NCI-H1930 (cell line): ENCODE measurements at regions not wholly inside any gene's neighbourhood (a gene's known extent, or its start where the extent isn't known, plus 50 kb on each side); places are given as distances from the start of the nearest gene placed in this dataset.

Experiments used
- DNase-seq, 2 experiments: peaks; one replicate each; lab custom pipeline; 2025; lab: John Stamatoyannopoulos, UW

DNA sequence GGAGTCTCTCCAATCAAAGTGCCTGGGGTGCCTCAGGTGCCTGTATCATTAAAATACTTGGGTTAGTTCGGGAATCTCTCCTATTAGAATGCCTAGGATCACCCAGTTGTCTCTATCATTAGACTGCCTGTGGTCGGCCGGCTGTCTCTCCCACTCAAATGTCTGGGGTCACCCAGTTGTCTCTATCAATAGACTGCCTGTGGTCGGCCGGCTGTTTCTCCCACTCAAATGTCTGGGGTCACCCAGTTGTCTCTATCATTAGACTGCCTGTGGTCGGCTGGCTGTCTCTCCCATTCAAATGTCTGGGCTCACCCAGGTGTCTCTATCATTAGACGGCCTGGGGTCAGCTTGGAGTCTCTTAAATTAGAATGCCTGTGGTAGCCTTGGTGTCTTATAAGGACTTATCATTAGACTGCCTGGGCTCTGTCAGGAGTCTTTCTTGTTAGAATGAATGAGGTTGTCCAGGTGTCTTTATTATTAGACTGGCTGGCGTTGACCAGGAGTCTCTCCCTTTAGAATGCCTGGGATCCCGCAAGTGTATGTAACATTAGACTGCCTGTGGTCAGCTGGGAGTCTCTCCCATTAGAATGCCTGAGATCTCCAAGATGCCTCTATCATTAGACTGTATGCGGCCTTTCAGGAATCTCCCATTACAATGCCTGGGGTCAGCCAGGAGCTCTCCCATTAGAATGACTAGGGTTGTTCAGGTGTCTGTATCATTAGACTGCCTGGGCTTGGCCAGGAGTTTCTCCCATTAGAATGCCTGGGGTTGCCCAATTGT, 1555.5 kb downstream of the UQCRFS1 start:
- no peak for DNase-seq

- DNase-seq = no peak
Observed at GRCh38 chr19:27654266-27654990, 1558.5 kb downstream of the UQCRFS1 start.

DNA sequence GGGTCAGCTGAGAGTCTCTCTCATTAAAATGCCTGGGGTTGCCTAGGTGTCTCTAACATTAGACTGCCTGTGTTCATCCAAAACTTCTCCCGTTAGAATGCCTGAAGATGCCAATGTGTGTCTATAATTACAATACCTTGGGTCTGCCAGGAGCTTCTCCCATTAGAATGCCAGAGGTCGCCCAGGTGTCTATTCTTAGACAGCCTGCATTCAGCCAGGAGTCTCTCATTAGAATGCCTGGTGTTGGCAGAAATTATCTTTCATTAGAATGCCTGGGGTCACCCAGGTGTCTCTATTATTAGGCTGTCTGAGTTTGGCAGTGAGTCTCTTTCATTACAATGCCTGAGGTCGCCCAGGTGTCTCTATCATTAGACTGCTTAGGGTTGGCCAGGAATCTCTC, 1560.2 kb downstream of the UQCRFS1 start:
- no peak for DNase-seq

GRCh38 chr19:27652281-27652680, 1560.7 kb downstream of the UQCRFS1 start:
- no peak for DNase-seq

DNA sequence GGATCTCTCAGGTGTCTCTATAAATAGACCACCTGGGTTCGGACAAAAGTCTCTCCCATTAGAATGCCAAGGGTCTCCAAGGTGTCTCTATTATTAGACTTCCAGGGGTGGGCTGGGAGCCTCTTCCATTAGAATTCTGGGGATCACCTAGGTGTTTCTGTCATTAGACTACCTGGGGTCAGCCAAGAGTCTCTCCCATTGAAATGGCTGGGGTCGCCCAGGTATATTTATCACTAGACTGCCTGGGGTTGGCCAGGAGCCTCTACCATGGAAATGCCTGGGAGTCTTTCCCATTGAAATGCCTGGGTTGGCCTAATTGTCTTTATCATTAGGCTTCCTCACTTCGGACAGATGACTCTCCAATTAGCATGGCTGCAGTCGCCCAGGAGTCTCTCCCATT, 1565.5 kb downstream of the UQCRFS1 start:
- no peak for DNase-seq

DNA sequence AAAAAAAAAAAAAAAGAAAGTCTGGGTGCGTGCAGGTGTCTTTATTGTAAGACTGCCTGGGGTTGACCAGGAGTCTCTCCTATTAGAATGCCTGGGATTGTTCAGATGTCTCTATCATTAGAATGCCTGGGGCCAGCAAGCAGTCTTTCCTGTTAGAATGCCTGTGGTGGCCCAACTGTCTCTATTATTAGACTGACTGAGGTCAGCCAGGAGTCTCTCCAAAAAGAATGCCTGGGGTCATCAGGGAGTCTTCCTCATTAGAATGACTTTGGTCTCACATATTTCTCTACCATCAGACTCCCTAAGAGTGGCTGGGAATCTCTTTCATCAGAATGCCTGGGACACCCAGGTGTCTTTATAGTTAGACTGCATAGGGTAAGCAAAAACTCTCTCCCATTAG, 1577.5 kb downstream of the UQCRFS1 start:
- no peak for DNase-seq

DNA sequence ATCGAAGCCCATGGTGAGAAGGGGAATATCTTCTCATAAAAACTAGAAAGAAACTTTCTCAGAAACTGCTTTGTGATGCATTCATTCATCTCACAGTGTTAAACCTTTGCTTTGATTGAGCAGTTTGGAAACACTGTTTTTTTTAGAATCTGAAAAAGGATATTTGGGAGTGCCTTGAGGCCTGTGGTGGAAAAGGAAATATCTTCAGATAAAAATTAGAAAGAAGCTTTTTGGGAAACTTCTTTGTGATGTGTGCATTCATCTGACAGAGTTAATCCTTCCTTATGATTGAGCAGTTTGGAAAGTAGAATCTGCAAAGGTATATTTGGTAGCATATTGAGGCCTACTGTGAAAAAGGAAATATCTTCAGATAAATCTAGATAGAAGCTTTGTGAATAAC, 1594.9 kb downstream of the UQCRFS1 start:
- no peak for DNase-seq

- DNase-seq = no peak
Observed at GRCh38 chr19:27580906-27581305, 1632.0 kb downstream of the UQCRFS1 start.
